GF-D8 (cell line): ENCODE measurements at regions not wholly inside any gene's neighbourhood (a gene's known extent, or its start where the extent isn't known, plus 50 kb on each side); places are given as distances from the start of the nearest gene placed in this dataset.
A peak's percentile ranks its signal among the peaks of the same experiment; 100 is the strongest.

Source experiments
- DNase-seq: peaks from one replicate; lab custom pipeline; 2025; lab: John Stamatoyannopoulos, UW

DNA sequence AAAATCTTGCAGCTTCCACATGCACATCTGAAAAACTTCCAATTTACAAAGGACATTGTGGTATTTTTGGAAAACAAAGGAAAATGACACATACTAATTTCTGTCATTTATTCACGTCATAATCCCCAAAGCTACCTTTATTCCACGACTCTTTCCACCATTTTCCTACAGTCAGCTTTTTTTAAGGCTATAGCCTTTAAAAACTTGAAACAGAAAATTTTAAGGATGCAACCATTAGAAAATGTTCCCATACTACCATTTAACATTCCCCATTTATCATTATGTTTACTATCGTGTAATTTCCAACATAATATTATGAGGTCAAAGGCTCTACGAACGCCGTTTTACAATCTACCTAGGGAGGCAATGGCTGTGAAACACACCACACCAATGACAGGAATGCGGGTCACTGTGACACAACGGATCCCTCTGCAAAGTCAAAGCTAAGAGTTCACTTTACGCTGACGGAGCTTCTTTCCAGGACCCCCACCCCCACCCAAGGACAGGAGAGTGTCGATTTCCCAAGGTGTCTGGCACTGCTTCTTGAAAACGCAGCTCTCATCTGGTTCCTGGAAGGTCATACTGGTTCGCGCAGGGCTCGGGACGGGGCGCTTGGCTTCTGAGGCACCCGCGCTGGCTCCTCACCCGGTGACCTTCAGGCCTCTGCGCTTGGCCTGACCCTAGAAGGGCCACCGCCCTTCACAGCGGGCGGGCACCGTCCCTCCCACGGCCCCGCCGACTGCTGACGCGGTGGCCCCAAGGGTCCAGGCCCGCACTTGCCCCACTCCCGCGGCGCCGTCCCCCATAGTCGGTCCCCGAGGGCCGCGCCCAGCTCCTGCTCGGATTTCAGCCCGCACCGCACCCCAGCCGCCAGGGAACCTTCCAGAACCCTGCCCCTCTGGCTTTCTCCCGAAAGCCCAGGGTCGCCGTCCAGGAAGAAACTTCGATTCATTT lies 50.5 kb upstream of the ATF3 start:
- DNase-seq = no peak

DNA sequence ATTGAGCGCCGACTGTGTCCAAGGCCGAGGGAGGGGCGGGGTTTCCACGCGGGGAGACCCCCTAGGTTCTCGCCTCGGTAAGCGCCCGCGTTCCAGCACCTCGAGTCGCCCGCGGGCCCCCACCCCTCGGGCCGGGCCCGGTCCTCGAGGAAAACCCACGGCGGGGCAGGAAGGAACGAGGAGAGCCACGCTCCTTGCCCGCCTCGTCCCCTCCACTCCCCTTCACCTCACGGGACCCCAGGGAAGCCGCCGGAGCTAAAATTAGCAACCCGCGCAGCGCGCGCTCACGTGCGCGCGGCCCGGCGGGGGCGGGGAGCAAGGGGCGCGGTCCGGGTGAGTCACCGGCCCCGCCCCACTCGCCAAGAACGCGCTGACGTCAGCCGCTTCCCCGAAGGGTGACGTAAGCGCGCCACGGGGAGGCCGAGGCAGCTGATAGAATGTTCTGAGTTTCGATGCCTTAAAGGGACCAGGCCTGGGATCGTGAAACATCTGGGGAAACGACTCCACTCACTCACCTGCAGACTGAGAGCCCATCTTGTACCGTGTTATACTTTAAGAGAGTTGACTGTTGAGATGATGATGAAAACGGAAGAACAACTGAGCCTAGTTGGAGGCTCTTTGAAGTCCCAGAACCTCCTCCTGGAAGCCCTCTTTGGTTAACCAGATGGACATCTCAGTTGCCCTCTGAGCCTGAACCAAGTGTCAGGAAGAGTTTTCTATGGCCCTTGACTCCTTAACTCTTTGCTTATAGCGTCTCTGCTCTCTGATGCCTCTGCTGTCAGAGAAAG lies 49.7 kb upstream of the ATF3 start:
- peak; percentile 59 for DNase-seq
